Uterus (tissue), 2 donors: ENCODE measurements at regions not wholly inside any gene's neighbourhood (a gene's known extent, or its start where the extent isn't known, plus 50 kb on each side); places are given as distances from the start of the nearest gene placed in this dataset.

Experiments used
- CTCF ChIP-seq, 4 experiments: fragments of 200-600 bp in 2 of 4; fragments of 450-650 bp in 2 of 4; sonication (generic) in 2 of 4; IDR thresholded peaks; one replicate each; pipeline ENCODE4 v1.5.1; 2016 to 2019; ENCODE audit warnings: antibody characterized with exemption in 4 of 4, mild to moderate bottlenecking in 2 of 4, moderate library complexity in 1 of 4
- POLR2A ChIP-seq, 2 donors: fragments of 450-650 bp; IDR thresholded peaks; one replicate each; pipeline ENCODE4 v1.6.1; 2016; ENCODE audit warnings: antibody characterized with exemption in 2 of 2, mild to moderate bottlenecking in 1 of 2, moderate library complexity in 1 of 2

- no peak for TF ChIP-seq POLR2A (IDR thresholded peaks at IDR 0.05)
- TF ChIP-seq CTCF (IDR thresholded peaks at IDR 0.05): no peak
Observed at GRCh38 chr11:92682952-92683351, 286.5 kb upstream of the MTNR1B start.
